Cerebellar cortex (tissue), 1 donor: ENCODE measurements at regions not wholly inside any gene's neighbourhood (a gene's known extent, or its start where the extent isn't known, plus 50 kb on each side); places are given as distances from the start of the nearest gene placed in this dataset.

ENCODE experiments used
- DNase-seq: peaks from one replicate; pipeline ENCODE4 v3.0.0-alpha.2; 2015; ENCODE audit warnings: low spot score

DNA sequence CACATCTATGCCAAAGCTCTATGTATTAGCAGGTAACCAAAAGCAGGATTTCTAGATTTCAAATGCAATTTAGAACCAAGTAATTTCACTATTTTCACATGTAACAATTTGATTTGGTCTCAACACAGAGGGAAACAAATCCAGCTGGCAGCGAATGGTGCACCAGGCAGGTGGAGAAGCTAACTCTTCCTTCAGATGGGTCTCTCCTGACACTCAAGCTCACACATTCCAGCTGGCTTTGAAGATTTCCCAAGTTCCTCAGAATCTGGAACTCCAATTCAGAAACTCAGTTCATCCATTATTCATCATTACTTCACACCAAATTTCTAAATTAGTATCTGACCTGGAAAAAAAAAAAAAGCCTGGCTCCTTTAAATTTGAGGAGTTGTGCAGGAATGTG, 318.1 kb upstream of the NECTIN3 start:
- DNase-seq, result no peak

DNA sequence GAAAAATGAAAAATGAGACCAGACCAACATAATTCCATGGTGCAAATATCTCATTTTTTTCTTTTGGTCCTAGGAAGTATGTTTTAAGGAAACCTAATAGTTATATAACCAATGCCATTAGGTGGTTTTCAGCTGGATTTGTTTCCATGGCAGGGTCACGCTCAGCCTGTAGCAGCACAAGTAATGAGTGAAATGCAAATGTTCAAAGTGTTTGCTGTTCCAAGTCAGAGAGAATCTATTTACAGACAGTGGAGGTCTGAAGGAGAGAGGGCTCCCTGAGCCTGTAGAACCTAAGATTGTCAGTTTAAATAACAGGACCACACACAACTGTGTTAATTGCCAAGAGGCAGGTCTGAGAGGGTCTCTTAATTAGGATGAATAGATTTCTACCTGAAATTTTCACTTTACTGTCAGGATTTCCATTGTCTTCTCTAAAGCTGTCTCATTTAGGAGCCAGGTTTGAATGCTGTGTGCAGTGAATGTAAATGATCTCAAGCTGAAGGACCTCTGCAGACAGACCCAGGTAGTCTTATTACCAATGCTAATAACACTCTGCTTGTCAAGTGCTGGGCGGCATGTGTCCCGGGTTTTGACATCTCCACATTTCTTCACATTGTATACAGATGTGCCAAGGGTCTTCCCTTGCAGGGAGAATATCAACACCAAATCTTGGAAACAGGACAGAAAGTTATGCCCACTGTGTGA, 317.3 kb upstream of the NECTIN3 start:
- no peak for DNase-seq

DNA sequence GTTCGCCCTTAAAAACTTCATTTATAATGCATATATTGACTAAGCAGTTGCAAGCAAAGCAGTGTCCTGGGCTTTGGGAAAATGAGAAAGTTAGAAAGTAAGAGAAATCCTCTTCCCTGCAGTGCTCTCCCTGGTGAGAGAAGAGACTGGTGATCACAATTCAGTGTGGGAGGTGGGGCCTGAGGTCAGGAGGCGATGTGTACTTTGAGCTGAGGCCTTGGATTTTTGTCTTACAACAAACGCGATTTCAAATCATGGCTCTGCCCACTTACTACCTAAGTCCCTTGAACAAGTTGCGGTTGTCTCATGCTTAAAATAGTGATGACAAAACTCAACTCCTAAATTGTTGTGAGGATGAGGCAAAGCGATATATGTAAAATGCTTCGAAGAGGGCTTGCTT, 316.3 kb upstream of the NECTIN3 start:
- DNase-seq, result no peak

DNA sequence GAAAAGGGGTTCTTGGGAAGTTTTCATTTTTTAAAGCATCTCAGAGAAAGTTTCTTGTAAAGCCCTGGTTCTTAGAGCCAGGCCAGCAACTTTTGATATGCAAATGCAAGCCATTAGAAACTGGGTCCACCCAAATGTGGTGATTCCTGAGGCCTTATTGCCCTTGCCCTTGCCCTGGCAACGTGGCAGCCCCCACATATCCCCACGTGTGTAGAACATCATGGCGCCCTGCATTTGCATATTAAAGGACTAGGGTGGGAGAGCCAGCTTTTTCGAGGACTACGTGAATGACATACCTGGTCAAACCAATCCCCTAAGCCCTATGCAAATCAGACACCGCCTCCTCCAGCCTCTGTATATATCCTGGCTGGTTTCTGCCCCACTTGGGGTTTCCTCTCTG, 314.9 kb upstream of the NECTIN3 start:
- no peak for DNase-seq

DNA sequence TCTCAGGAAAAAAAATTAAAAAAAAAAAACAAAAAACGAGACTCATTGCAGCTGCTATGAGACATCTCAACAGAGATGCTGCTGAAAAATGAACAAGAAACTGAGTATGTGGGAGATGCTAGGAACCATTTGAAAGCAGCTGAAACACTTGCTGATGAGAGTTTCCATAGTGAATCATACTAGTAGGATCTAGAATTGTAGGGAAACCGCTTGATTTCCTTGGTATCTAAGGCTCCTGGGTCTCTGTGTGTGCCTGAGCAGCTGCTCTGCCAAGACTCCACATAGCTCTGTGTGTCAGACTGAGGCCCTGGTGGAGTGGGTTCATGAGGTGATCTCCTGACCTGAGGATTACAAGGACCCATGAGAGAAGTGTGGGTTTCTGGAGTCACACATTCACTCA, 313.4 kb upstream of the NECTIN3 start:
- DNase-seq, result no peak

DNA sequence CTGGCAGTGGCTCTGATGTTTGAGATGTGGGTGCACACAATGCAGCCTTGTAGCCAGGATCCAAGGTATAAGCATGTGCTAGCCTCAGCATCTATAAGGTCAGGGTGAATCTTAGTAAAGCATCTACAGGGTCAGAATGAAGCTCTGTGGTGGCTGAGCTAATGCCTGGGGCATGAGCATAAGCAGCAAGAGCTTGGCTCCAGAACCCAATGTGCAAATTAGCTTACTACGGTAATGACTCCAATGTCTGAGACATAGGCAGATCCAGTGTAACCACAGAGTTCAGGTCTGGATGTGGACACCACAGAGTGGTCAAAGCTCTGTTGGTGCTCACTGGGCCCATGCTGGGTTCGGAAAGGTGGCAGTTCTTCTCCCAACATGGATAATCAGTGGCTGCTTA, 304.5 kb upstream of the NECTIN3 start:
- DNase-seq, result no peak

DNA sequence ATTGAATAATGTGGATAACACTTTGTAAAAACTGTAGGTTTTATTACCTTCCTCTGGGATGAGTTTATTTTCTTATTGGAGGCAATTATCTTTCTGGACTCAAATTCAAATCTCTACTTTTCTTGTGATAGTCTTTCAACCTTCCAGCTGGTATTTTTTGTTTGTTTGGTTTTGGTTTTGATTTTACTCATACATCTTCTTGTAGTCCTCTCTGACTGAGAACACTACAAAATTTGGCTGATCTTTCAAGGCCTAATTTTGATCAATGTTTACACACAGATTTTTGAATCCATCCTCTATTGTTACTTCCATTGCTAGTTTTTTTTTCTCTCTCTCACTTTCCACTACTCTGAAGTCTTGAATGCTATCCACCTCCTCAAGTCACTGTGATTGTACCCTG, 303.8 kb upstream of the NECTIN3 start:
- no peak for DNase-seq

DNA sequence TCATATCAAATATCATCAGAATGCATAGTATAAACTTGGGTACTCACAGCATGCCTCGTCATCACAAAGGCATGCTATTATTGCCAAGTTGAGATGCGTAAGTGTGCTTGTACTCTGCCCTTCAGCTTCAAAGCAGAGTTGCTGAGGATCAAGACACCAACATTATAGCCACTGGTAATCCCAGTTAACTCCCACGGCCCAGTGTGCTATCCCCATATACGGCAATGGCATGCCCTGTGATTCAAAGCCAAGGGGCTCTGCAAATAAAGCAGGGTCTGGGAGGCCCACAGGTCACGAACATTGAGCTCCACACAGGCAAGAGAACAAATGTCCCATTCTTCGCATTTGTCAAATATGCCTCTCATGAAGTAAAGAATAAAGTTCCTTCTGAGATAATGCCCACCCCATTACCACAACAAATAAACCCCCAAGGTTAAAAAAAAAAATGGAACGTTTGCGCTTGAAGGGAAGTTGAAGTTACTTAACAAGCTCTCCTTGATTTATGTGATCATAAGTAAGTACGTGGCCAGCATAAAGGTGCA, 298.1 kb upstream of the NECTIN3 start:
- no peak for DNase-seq

DNA sequence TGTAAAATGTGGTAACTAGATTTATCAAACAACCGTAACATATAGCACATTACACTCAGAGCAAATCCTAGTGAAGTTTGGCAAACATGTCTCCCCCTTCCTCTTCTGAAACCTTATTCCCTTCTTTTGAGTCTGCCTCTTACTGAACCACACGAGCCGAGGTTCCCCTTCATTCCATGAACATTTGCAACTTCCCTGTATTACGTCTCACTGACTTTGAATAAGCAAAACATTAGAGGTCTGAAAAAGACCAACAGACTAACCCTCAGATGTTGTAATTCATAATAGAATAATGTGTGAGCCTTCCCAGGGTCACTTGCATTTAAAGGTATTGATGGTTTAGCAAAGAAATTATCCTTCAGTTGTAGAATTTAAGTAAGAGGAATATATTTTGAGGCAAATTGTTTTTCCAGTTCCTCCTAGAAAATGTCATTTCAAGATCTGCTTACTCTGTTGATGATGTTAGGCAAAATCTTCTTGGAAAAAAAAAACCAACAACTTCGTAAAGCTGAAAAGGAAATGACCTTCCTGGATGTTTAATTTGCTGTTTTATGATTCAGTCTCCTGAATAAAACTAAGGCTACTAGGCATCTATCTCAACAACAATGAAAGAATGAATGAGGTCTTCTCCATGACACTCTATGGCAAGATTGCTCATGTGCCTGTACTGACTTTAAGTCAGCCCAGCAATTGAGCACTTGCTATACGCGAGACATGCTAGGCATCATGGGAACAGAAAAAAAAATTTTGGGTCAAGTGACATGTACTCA, 296.9 kb upstream of the NECTIN3 start:
- DNase-seq, result no peak

DNA sequence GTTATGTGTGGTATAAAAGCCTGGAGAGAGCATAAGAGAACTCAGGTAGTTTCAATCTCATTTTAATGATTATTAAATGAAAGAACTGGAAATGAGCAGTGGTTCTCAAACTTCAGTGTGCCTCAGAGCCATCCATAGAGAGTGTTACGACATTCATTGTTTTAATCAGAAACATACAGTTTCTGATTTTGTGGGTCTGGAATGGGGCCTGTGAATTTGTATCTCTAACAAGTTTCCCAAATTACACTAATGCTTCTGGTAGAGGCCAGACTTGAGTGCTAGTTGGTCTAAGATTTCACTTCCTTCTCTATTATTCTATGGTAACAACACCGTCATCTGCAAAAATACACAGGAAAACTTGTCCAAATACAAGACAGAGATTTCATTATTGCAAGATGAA, 292.0 kb upstream of the NECTIN3 start:
- no peak for DNase-seq

DNA sequence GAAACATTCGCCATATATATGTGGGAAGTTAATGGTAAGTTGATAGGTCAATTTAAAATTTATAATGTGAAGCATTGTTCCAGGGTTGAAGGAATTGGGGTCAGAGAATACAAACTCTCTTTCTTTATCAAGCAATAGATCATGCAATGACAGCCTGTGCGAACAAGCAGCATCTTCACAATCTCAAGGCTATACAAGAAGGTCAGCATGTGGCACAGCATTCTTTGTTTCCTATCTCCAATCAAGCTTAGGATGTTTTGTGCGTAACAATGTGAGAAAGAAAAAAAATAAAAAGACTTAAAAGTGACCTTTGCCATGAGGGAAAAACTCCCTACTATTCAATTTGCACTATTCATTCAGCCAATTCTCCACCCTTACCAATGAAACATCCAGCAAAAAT, 288.1 kb upstream of the NECTIN3 start:
- no peak for DNase-seq

DNA sequence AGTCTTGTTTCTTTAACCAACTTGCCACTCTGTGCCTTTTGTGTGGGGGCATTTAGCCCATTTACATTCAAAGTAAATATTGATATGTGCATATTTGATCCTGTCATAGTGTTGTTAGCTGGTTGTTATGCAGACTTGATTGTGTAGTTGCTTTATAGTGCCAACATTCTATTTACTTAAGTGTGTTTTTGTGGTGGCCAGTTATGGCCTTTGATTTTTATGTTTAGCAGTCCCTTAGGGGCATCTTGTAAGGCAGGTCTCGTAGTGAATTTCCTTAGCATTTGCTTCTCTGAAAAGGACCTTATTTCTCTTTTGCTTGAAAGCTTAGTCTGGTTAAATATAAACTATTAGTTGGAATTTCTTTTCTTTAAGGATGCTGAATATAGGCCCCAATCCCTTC, 282.8 kb upstream of the NECTIN3 start:
- DNase-seq, result no peak

DNA sequence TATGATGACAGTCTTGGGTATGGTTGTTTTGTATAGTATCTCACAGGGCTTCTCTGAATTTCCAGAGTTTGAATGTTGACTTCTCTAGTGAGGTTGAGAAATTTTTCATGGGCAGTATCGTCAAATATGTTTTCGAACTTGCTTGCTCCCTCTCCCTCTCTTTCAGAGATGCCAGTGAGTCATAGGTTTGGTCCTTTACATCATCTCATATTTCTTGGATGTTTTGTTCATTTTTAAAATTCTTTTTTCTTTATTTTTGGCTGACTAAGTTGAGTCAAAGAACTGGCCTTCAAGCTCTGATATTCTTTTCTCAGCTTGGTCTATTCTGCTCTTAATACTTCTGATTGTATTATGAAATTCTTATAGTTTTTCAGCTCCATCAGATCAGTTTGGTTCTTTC, 282.3 kb upstream of the NECTIN3 start:
- DNase-seq, result no peak

DNA sequence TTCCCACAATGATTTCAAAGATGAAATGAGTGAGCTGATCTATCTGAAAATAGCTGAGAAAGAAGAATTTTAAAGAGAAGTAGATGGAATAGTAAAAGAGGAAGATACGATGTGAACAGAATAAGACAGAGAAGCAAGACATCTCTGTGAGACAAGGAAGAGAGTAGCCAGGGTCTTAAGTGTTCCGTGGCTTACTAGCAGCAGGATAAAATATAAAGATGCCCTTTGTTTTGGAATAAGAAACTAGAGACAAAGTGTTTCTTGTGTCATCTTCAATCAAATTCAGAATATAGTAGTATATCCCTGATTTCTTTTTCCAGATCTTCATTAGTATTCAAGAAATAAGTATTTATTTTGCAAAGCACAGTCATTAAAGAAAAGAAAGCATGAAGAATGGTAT, 281.0 kb upstream of the NECTIN3 start:
- no peak for DNase-seq

DNA sequence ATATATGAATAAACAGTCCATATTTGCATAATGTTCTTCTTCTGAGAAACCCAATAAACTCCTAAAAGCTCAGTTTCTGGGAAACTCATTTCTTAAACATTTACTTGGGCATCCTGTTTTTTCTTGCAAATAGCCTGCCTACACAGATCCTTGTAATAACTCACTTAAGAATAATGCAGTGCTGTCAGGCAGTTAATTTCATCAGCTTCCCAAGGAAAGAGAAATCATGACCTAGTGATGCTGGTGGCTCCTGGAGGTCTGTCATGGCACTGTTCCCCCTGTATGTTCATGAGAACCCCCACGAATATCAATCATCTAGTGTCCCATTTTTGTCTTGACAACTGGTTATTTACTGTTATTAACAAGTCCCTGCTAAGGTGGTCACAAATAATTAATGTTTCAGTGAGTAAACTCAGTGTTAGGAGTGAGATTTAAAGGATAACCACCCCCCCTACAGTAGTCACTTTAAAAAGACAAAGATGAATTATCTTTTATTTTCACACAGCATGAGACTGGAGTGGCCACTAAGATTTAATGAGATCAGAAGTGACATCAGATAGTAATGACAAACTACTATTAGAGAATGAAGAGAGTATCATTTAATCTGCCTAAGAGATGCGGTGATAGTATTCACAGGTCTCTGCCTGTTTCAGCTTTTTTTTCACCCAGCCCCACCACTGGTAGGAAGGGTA, 279.5 kb upstream of the NECTIN3 start:
- no peak for DNase-seq

DNA sequence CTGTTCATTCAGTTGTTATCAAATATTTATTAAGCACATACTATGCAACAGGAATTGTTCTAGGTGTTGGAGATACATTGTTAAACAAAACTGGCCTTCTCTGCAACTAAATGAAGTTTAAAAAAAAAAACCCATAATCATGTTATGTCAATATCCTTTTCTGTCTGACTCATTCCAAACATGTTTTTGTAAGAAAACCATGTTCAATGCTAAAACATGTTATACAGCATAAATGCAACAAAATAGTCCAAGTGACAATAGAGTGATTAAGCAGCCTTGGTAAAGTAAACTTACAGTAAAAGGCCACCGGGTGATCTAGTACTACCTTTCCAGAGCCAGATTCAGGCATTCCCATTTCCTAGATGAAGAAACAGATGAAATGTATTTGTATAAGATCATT, 278.0 kb upstream of the NECTIN3 start:
- no peak for DNase-seq

DNA sequence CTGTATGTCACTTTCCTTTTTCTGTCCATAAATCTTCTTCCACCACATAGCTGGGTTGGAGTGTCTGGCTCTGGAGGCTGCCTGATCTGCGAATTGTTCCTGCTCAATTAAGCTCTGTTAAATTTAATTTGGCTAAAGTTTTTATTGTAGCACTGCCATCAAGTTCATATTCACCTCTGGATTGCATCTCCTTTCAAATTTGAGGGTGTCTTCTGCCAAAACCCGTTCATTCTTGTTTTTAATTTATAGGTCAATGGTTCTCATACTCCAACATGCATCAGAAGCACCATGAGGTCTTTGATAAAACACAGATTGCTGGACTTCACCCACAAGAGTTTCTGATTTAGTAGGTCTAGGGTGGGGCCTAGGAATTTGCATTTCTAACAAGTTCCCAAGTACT, 276.5 kb upstream of the NECTIN3 start:
- no peak for DNase-seq

DNA sequence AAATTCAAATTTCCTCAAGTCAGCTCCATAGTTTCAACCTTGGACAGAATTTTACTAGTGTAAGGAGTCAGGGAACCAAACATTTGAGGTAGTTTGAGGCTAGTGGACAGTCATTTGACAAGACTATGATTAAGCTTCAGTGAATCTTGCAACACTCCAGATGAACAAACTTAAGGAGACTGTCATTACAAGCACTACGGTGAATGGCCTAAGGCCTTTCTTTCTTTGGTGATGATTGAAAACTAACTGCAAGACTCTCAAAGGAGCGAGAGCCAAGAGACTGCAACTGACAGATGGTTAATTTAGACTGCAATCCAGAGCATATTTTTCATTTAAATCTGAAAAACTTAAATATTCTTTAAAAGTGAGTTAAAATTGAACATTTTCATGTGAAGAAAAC, 272.3 kb upstream of the NECTIN3 start:
- DNase-seq, result peak; percentile 3

DNA sequence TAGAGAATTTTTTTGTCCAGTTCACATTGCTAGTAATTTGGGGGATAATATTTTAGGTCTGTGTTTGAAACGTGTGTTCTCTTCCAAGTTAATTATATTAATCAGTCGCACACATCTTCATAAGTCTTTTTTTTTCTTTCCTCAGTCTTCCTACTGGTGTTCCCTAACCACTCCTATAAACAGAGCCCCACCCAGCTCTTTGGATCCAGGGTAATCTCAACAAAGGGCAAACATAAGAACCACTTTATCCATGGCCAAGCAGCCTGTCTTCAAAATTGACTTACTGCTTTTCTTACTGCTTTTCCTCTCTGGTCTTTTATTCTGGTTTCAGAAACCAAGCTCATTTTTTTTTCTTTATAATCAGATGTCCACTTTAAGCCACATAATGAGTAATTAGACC, 266.8 kb upstream of the NECTIN3 start:
- no peak for DNase-seq

DNA sequence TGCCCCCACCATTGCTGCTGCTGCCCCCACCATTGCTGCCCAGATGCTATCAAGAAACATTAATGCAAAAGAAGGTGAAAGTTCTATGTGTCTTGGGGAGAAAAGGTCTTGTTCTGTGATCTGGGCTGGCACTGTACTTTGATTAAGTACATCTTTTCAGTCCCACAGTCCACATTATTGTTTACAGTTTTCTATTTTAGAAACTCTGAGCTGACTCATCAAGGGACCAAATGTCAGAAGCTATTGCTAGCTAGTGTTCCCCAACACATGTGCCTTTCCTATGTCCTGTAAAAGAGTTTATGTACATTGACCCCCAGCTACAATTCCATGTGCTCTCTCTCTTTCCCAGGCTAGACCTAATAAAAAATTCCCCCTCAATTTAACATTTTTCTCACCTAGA, 264.7 kb upstream of the NECTIN3 start:
- no peak for DNase-seq

DNA sequence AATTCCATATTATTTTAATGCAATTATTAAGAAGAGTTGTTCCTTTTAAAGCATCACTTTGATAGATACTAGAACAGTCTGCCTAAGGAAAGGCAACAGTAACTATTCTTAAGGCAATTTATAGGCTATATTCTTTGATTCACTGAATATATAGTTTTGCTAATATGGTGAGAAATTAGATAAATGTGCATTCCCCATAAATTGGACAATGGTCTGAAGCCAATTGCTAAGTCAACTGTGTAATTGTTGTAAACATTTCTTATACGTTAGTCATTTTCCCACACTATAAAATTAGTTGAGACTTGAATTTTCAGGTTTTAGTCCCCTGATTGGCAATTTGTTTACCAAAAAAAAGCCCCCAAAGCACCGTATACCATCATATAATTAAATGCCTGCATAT, 263.0 kb upstream of the NECTIN3 start:
- DNase-seq, result no peak

DNA sequence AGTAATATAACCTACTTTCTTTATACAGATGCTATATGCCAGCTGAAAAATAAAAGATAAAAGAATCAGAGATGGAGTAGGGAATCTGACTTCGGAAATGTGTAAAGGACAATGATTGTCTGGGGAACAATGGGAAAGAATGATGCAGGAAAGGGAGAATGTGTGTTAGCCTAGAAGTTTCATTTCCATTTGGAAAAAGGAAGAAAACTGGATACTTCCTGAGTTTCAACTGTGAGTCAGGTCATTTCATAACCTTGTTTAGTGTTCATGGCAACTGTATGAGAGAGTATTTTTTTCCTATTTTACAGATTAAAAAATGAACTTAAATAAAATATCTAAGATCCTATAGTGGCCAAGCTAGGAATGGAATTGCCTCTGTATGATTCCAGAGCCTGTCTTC, 261.3 kb upstream of the NECTIN3 start:
- DNase-seq, result no peak

DNA sequence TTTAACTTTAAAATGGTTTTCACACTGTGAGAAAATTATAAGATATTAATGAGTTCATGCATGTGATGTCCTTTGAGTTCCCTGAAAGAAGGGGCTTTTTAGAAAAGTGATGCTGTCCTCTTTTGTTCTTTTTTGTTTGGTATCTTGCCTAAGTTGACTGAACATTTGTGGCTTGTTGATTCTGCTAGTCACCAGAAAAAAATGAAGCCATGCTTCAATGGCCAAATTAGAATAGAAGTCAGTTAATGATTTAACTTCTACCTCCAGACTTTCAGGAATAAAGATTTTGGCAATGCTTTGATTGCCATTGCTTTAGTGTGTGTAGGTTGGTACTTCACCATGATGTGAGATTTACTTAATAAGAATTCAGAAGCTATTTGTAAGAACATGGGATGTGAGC, 260.6 kb upstream of the NECTIN3 start:
- no peak for DNase-seq
